Gastrocnemius medialis (tissue), 4 donors: ENCODE measurements at regions not wholly inside any gene's neighbourhood (a gene's known extent, or its start where the extent isn't known, plus 50 kb on each side); places are given as distances from the start of the nearest gene placed in this dataset.

Source experiments
- ATAC-seq, 2 donors: fragments of 150-250 bp; one replicate each; pipeline ENCODE4 v1.9.1; 2016
- DNase-seq, 2 donors: peaks; one replicate each; pipeline ENCODE4 v3.0.0-alpha.2; 2019
- H3K27ac ChIP-seq, 4 donors: fragments of 200-600 bp; sonication (generic); 1 replicate in 1 of 4; 2 replicates in 3 of 4; pipeline ENCODE4 v1.5.1; 2016 to 2018; ENCODE audit warnings: mild to moderate bottlenecking in 2 of 4, moderate library complexity in 1 of 4
- H3K27me3 ChIP-seq, 3 donors: fragments of 200-600 bp; sonication (generic) in 2 of 3; 1 replicate in 1 of 3; 2 replicates in 2 of 3; pipeline versions ENCODE4 v1.5.1 to v1.6.0; 2016 to 2019; ENCODE audit warnings: mild to moderate bottlenecking in 1 of 3, moderate library complexity in 1 of 3
- H3K36me3 ChIP-seq, 2 donors: fragments of 200-600 bp; sonication (generic) in 1 of 2; one replicate each; pipeline ENCODE4 v1.5.1; 2017 to 2018
- H3K4me1 ChIP-seq, 2 donors: fragments of 200-600 bp; sonication (generic) in 1 of 2; one replicate each; pipeline ENCODE4 v1.5.1; 2016 to 2017; ENCODE audit warnings: mild to moderate bottlenecking in 2 of 2
- H3K4me3 ChIP-seq, 4 donors: fragments of 200-600 bp; sonication (generic) in 3 of 4; 1 replicate in 1 of 4; 2 replicates in 3 of 4; pipeline ENCODE4 v1.5.1; 2016 to 2019; ENCODE audit warnings: mild to moderate bottlenecking in 2 of 4
- H3K9me3 ChIP-seq, 3 donors: fragments of 200-600 bp; sonication (generic) in 2 of 3; 1 replicate in 1 of 3; 2 replicates in 2 of 3; pipeline ENCODE4 v1.5.1; 2016 to 2019
- POLR2A ChIP-seq, 2 donors: fragments of 450-650 bp; IDR thresholded peaks; one replicate each; pipeline ENCODE4 v1.6.1; 2017; ENCODE audit warnings: antibody characterized with exemption in 2 of 2, mild to moderate bottlenecking in 2 of 2, moderate library complexity in 2 of 2
- in situ Hi-C, 4 donors: fragments of 200-750 bp; cut with MboI; loops; one replicate each; pipeline versions ENCODE4 v1.15.0 to v1.8.0; 2017; ENCODE audit warnings: low sequenced_read_pairs in 4 of 4
- intact Hi-C: fragments of 100-400 bp; cut with DNase I; formaldehyde crosslinking; loops from one replicate; pipeline ENCODE4 v1.15.1; 2023; ENCODE audit warnings: low total_unique reads
- TF ChIP-seq, protein P1 (sequence below), 5 experiments: fragments of 450-650 bp in 3 of 5; fragments of 200-600 bp in 2 of 5; sonication (generic) in 2 of 5; IDR thresholded peaks in 4 of 5; conservative IDR thresholded peaks in 1 of 5; 1 replicate in 4 of 5; 2 replicates in 1 of 5; pipeline ENCODE4 v1.5.1; 2016 to 2019; ENCODE audit warnings: antibody characterized with exemption in 5 of 5, mild to moderate bottlenecking in 3 of 5, moderate library complexity in 3 of 5

GRCh38 chr3:16033889-16034687, 140.4 kb upstream of the GALNT15 start:
- DNase-seq (no peak), ATAC-seq (no peak)
- TF ChIP-seq POLR2A (IDR thresholded peaks at IDR 0.05), result no peak
- TF ChIP-seq, protein P1, sequence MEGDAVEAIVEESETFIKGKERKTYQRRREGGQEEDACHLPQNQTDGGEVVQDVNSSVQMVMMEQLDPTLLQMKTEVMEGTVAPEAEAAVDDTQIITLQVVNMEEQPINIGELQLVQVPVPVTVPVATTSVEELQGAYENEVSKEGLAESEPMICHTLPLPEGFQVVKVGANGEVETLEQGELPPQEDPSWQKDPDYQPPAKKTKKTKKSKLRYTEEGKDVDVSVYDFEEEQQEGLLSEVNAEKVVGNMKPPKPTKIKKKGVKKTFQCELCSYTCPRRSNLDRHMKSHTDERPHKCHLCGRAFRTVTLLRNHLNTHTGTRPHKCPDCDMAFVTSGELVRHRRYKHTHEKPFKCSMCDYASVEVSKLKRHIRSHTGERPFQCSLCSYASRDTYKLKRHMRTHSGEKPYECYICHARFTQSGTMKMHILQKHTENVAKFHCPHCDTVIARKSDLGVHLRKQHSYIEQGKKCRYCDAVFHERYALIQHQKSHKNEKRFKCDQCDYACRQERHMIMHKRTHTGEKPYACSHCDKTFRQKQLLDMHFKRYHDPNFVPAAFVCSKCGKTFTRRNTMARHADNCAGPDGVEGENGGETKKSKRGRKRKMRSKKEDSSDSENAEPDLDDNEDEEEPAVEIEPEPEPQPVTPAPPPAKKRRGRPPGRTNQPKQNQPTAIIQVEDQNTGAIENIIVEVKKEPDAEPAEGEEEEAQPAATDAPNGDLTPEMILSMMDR (IDR thresholded peaks at IDR 0.05 in 4 of 5, conservative IDR thresholded peaks at IDR 0.05 in 1 of 5), result no peak
- H3K27ac ChIP-seq, result peak overlapping the region in 1 of 4 donors; percentile 12
- in situ Hi-C loops, result loop anchor here in 3 of 4 donors (10.0 to 25.0 kb wide), 4 partner anchors 197 to 528 kb away; no protein-coding TSS in a partner anchor
- no peaks in the 10 kb centered on the region for H3K4me1 ChIP-seq
- H3K4me3 ChIP-seq, result no peak overlapping the region
- no peaks in the 10 kb centered on the region for H3K9me3 ChIP-seq
- intact Hi-C loops, result no loop called here
- no peaks in the 10 kb centered on the region for H3K36me3 ChIP-seq
- no peaks in the 10 kb centered on the region for H3K27me3 ChIP-seq

DNA sequence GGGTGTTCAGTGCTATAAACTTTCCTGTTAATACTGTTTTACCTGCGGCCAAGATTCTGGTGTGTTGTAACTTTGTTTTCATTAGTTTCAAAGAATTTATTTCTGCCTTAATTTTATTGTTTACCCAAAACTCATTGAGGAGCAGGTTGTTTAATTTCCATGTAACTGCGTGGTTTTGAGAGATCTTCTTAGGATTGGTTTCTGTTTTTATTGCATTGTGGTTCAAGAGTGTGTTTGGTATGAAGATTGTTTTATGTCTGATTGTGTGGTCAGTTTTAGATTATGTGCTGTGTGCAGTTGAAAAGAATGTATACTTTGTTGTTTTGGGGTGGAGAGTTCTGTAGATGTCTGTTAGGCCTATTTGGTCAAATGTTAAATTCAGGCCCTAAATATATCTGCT, 133.5 kb upstream of the GALNT15 start:
- H3K36me3 ChIP-seq, result no peaks in the 10 kb centered on the region
- in situ Hi-C loops, result loop anchor here (5.0 to 25.0 kb wide), 5 partner anchors 131 to 521 kb away; partner anchors contain the start of gene GALNT15 (in 1 of the 4)
- H3K4me1 ChIP-seq, result no peaks in the 10 kb centered on the region
- TF ChIP-seq, protein P1 (IDR thresholded peaks at IDR 0.05 in 4 of 5, conservative IDR thresholded peaks at IDR 0.05 in 1 of 5), result no peak
- no peak for TF ChIP-seq POLR2A (IDR thresholded peaks at IDR 0.05)
- DNase-seq (no peak), ATAC-seq (no peak)
- intact Hi-C loops, result loop anchor here (10.0 kb wide), 1 partner anchor 514 kb away; no protein-coding TSS in a partner anchor
- H3K9me3 ChIP-seq, result no peaks in the 10 kb centered on the region
- H3K4me3 ChIP-seq, result no peak overlapping the region
- H3K27me3 ChIP-seq, result no peaks in the 10 kb centered on the region
- H3K27ac ChIP-seq, result peak overlapping the region in 1 of 4 donors; percentile 35

DNA sequence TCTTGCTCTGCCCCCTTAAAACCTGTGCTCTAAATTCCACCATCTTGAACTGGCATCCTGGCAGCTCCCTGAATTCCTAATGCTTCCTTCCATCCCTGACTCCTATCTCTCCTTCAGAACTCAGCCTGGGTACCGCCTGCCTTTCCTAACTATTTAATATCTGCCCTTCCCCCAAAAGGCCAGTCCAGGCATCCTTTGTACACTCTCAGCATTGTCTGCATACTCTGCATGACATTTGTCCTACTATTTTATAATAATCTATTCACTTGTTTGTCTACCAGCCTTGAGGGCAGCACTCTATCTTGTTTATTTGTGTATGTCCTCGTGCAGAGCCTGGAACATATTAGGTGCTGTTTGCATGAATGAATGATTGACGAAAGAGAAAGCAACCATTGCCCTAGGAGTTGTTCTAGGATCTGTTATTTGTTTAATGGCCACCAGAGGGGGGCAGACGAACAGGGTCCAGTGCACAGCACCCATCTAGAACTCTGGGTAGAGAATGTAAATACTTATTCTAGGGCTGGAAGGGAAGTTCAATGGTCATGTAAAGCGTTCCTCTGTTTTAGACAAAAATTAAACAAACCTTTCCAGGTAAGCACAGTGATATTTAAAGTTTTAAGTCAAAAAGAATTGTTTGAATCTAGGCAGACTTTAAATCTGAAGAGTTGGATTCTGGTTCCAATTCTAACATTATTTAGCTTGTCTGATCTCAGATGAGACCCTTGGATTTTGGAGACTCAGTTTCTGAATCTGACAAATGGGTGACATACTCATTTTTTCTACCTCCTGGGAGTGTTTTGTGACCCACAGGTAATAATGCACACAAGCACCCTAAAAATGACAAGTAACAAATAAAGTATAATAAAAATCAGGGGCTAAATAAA, 125.8 kb upstream of the GALNT15 start:
- Histone ChIP-seq H3K4me1 (peaks cover 4 to 20% of the 10 kb centered on the region in 2 donors), H3K27me3 (no peaks in the 10 kb centered on the region), H3K27ac (peak overlapping the region in 3 of 4 donors; percentile 1 to 87 (median 36)), H3K4me3 (peak overlapping the region in 2 of 4 donors; percentile 29 to 47), H3K9me3 (no peaks in the 10 kb centered on the region), H3K36me3 (no peaks in the 10 kb centered on the region)
- ATAC-seq, result peak; percentile 80 to 89
- TF ChIP-seq, protein P1 (IDR thresholded peaks at IDR 0.05 in 4 of 5, conservative IDR thresholded peaks at IDR 0.05 in 1 of 5), result peak; percentile 77 to 88 (median 87)
- TF ChIP-seq POLR2A (IDR thresholded peaks at IDR 0.05), result no peak
- peak; percentile 53 to 61 for DNase-seq
- in situ Hi-C loops (loop anchor here in 3 of 4 donors (25.0 kb wide), 3 partner anchors 211 to 514 kb away; no protein-coding TSS in a partner anchor), intact Hi-C loops (loop anchor here (1.0 to 10.0 kb wide), 3 partner anchors 130 to 506 kb away; no protein-coding TSS in a partner anchor)

GRCh38 chr3:16050641-16051467, 123.6 kb upstream of the GALNT15 start:
- Histone ChIP-seq H3K27me3 (no peaks in the 10 kb centered on the region), H3K4me1 (peaks cover 21 to 41% of the 10 kb centered on the region in 2 donors), H3K9me3 (no peaks in the 10 kb centered on the region), H3K4me3 (peak overlapping the region in 3 of 4 donors; percentile 14 to 36 (median 21)), H3K27ac (peak overlapping the region; percentile 60 to 90 (median 86)), H3K36me3 (no peaks in the 10 kb centered on the region)
- DNase-seq, result no peak
- ATAC-seq, result peak in 1 of 2 donors; percentile 19
- TF ChIP-seq, protein P1 (IDR thresholded peaks at IDR 0.05 in 4 of 5, conservative IDR thresholded peaks at IDR 0.05 in 1 of 5), result no peak
- TF ChIP-seq POLR2A (IDR thresholded peaks at IDR 0.05), result no peak
- intact Hi-C loops (loop anchor here (5.0 kb wide), 1 partner anchor 234 kb away; no protein-coding TSS in a partner anchor), in situ Hi-C loops (loop anchor here (5.0 to 10.0 kb wide), 5 partner anchors 84 to 196 kb away; partner anchors contain the start of gene GALNT15 (in 1 of the 4))
